T-helper 1 cell treated with Interleukin-12 subunit alpha and Interleukin-12 subunit beta and Interleukin-4 antibody, amounts not matched to agents 30 ng/mL and 1 ng/mL, for 36 hours (primary cell): ENCODE measurements at regions not wholly inside any gene's neighbourhood (a gene's known extent, or its start where the extent isn't known, plus 50 kb on each side); places are given as distances from the start of the nearest gene placed in this dataset.
"Not testable (repeated sequence)": the region's sequence is repeated elsewhere in the genome, so short reads cannot be mapped to it uniquely, and the experiment has no call there.

Experiments used
- intact Hi-C: fragments of 100-400 bp; cut with micrococcal nuclease; formaldehyde crosslinking; loops from one replicate; pipeline ENCODE4 v1.15.1; 2024

GRCh38 chr11:127800989-127801688 is 786.2 kb downstream of the ETS1 start:
- intact Hi-C loops: no loop called here

- intact Hi-C loops: no loop called here
Observed at GRCh38 chr11:127795326-127795725, 792.0 kb downstream of the ETS1 start.

DNA sequence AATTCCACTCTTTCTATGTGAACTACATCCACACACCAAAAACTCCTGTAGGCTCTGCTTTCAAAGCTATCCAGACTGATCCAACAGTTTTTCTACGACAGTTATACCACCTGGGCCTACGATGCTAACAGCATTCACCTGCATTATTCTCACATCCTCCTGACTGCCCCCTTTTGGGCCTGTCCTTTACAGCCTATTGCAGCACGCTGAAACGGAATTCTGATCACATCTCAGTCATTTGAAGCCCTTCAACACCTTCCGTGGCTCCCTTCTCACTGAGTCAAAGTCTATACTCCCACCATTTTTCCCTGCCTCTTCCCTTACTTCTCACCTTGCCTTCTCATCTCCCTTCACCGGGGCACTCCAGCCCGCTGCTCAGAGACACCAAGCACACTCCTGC is 791.3 kb upstream of the KIRREL3 start:
- intact Hi-C loops: no loop called here

GRCh38 chr11:127790592-127790991 is 790.0 kb upstream of the KIRREL3 start:
- intact Hi-C loops: no loop called here

GRCh38 chr11:127789927-127790326 is 789.4 kb upstream of the KIRREL3 start:
- intact Hi-C loops: no loop called here

- intact Hi-C loops: not testable (repeated sequence)
Observed at GRCh38 chr11:127772938-127773337, 772.4 kb upstream of the KIRREL3 start.

DNA sequence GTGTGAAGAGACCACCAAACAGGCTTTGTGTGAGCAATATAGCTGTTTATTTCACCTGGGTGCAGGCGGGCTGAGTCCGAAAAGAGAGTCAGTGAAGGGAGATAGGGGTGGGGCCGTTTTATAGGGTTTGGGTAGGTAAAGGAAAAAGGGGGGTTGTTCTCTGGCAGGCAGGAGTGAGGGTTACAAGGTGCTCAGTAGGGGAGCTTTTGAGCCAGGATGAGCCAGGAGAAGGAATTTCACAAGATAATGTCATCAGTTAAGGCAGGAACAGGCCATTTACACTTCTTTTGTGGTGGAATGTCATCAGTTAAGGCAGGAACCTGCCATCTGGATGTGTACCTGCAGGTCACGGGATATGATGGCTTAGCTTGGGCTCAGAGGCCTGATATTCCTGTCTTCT is 768.4 kb upstream of the KIRREL3 start:
- intact Hi-C loops: not testable (repeated sequence)

- intact Hi-C loops: no loop called here
Observed at GRCh38 chr11:127766734-127767133, 766.2 kb upstream of the KIRREL3 start.

- intact Hi-C loops: no loop called here
Observed at GRCh38 chr11:127738771-127739286, 738.3 kb upstream of the KIRREL3 start.

DNA sequence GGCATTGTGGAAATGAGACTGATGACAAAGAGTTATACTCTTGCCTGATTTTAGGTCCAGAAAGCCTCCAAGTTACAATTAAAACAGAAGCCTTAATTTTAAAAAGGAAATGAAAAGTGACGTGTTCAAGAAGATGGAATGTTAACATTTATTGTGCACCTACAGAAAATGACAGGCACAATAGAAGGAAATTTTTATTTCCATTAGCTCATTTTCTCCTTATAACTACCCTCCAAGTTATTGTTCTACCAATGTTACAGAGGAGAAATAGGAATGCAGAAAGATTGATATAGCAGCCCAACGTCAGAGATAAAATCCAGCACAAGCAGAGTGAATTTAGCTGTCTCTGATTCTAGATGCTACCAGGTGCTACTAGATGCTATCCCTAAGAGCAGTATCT is 736.9 kb upstream of the KIRREL3 start:
- intact Hi-C loops: no loop called here

GRCh38 chr11:127733552-127733951 is 733.0 kb upstream of the KIRREL3 start:
- intact Hi-C loops: no loop called here

GRCh38 chr11:127726367-127726766 is 725.8 kb upstream of the KIRREL3 start:
- intact Hi-C loops: no loop called here

- intact Hi-C loops: no loop called here
Observed at GRCh38 chr11:127723714-127724113, 723.1 kb upstream of the KIRREL3 start.

GRCh38 chr11:127713226-127713625 is 712.7 kb upstream of the KIRREL3 start:
- intact Hi-C loops: no loop called here

GRCh38 chr11:127711748-127712147 is 711.2 kb upstream of the KIRREL3 start:
- intact Hi-C loops: no loop called here

GRCh38 chr11:127710831-127711230 is 710.3 kb upstream of the KIRREL3 start:
- intact Hi-C loops: no loop called here

GRCh38 chr11:127709960-127710359 is 709.4 kb upstream of the KIRREL3 start:
- intact Hi-C loops: no loop called here

DNA sequence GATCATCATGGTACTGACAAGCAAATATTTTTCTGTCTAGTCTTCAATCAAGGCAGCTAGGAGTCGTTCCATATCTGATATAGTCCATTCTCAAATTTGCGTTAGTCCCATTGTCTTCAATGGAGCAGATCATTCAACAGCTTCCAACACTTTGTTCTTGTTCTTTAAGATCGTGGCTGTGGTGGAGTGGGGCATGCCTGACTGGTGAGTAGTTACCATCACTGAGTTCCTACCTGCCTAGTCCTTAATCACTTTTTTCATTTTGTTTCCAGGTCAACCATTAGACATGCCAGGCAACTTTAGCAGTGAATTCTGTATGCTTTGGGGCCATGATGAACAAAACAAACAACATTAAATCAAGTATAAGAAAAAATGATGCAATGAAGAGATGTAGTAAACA is 693.1 kb upstream of the KIRREL3 start:
- intact Hi-C loops: no loop called here

- intact Hi-C loops: no loop called here
Observed at GRCh38 chr11:127683321-127683720, 682.8 kb upstream of the KIRREL3 start.

DNA sequence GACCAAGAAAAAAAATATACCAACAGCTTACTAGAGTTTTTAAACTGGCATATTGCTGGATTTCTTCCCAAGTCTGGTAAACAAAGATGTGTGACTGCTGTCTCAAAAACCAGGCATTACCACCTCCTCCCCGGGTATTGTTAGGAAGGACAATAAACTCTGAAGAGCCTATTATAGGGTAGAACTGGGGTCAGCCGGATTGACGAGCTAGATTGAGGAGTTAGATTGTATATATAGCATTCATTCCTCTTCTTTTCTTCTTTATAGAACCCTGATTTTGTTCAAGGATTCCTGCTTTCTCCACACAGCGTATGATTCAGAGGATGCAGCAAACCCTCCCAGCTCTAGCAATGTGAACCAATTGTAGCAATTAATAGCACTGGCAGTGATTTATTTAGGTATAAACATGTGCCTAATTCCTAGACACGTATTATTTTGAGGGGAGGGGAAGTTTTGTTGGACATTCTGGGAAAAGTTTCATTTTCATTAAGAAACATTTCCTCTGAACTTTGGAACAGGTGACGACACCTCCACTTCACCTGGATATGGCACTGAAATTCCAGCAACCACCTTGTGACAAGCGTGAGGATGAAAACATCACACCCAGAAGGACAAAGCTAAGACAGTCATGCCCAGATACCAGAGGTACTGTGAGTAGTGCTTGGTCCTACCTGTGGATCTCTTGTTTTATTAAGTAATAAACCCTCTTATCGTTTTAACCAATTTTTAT is 679.4 kb upstream of the KIRREL3 start:
- intact Hi-C loops: no loop called here

DNA sequence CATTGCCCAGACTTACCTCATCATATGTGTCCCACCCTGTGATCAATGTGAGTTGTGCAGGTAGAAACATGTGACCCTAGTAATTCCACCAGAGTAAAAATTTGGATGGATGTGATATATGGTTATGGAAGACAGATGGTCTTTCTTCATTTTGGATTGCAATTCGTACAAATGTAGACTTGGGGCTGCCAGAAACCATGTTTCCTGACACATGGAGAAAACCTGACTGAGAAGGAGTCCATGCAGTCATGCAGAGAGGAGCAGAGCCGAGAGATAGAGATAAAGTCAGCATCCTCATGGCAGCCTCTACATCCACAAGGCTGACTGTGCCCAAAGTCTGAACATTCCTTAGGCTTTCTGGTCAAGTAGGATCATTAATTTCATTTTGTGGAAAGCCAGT is 678.1 kb upstream of the KIRREL3 start:
- intact Hi-C loops: no loop called here

DNA sequence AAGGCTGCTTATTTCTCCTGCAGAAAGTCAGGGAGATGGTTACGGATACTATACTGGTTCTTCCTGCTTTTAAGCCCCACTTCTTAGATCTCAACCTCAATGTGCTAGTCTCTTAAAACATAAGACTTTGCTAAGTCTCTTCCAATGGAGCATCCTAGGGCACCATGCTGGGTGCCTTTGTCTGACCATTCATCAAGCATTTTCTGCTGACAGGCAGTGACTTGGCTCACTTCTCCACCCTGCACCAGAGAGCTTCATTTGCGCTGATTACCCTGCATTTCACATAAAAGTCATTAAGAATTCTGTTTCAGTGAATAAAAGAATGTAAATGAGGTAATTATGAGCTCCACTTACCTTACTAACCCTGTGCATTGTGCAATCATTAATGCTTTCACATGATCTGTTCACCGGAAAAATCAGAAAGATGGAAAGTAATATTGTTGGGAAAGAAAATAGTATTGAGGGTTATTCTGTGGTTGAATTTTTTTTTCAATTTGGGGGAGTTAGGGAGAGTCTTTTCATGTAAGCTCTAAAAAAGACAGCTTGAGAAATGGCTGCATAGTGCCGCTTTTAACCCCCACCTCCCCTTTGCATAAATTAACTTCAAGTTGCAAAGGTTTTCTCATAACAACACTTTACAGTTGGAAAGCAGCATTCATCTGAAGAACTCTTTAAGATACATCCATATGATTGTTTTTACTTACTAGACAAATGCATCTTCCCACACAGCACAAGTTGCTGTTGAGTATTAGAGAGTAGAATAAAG is 677.3 kb upstream of the KIRREL3 start:
- intact Hi-C loops: no loop called here
